ENCODE measurements at regions not wholly inside any gene's neighbourhood (a gene's known extent, or its start where the extent isn't known, plus 50 kb on each side); places are given as distances from the start of the nearest gene placed in this dataset.

DNA sequence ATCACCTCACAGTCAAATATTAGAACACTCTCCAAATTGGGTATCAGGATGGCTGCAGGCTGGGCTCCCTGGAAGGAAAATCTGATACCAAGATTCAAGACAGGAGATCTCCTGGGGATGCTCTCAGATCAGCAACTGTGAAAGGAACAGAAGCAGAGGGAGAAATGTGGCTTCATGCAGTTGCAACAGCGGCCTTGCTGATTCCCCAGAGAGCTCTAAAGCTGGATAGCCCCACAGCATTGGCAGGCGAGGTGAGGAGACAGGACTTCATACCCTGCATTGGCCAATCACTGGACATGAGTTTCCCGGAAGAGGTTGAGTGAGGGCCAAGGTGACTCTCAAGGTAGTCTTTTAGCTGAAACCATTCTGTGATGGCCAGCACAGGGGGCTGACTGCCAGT lies 190.6 kb downstream of the PTPN20 start:
- Histone ChIP-seq H3K4me2 (replicated peaks; ENCODE audit: low read depth, low read length, poor library complexity, severe bottlenecking) (no peak overlapping the region), H3K27ac (ENCODE audit: low read length in 2 of 2) (no peak overlapping the region), H3K79me2 (ENCODE audit: control insufficient read depth, insufficient read depth, low read length) (no peaks in the 10 kb centered on the region), H4K20me1 (ENCODE audit: control insufficient read depth, insufficient read depth, low read length, poor library complexity, severe bottlenecking) (no peaks in the 10 kb centered on the region), H3K9me3 (ENCODE audit: control extremely low read depth in 1 of 3, control insufficient read depth in 2 of 3, insufficient read depth in 1 of 3, low read length in 2 of 3) (no peaks in the 10 kb centered on the region), H3K9ac (ENCODE audit: low read length) (no peak overlapping the region), H3K27me3 (replicated peaks in 1 of 4; ENCODE audit: control extremely low read depth in 1 of 4, control insufficient read depth in 3 of 4, insufficient read depth in 4 of 4, low read length in 3 of 4) (no peaks in the 10 kb centered on the region), H2AFZ (ENCODE audit: insufficient read depth, low read depth, low read length, poor library complexity, severe bottlenecking) (no peak overlapping the region), H3K36me3 (replicated peaks in 1 of 2; ENCODE audit: control extremely low read depth in 1 of 2, control insufficient read depth in 1 of 2, extremely low read depth in 1 of 2, insufficient read depth in 2 of 2, low read length in 1 of 2) (no peaks in the 10 kb centered on the region), H3K4me1 (ENCODE audit: control insufficient read depth in 2 of 2, insufficient read depth in 2 of 2, low read length in 2 of 2) (no peaks in the 10 kb centered on the region), H3K4me3 (ENCODE audit: control extremely low read depth in 1 of 5, extremely low read depth in 1 of 5, insufficient read depth in 1 of 5, low read depth in 2 of 5, low read length in 4 of 5) (no peak overlapping the region)
- H3K4me1 Mint-ChIP-seq = peaks cover 7% of the 10 kb centered on the region
- H3K4me3 Mint-ChIP-seq = no peak overlapping the region
- intact Hi-C loops (cut with micrococcal nuclease) = no loop called here
- DNase-seq = no peak
- 43% methylated on average over 3 of the region's 3 CpGs for WGBS (ENCODE audit: insufficient coverage)
- H3K27me3 Mint-ChIP-seq = no peaks in the 10 kb centered on the region
- TF ChIP-seq, protein P1, sequence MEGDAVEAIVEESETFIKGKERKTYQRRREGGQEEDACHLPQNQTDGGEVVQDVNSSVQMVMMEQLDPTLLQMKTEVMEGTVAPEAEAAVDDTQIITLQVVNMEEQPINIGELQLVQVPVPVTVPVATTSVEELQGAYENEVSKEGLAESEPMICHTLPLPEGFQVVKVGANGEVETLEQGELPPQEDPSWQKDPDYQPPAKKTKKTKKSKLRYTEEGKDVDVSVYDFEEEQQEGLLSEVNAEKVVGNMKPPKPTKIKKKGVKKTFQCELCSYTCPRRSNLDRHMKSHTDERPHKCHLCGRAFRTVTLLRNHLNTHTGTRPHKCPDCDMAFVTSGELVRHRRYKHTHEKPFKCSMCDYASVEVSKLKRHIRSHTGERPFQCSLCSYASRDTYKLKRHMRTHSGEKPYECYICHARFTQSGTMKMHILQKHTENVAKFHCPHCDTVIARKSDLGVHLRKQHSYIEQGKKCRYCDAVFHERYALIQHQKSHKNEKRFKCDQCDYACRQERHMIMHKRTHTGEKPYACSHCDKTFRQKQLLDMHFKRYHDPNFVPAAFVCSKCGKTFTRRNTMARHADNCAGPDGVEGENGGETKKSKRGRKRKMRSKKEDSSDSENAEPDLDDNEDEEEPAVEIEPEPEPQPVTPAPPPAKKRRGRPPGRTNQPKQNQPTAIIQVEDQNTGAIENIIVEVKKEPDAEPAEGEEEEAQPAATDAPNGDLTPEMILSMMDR (IDR thresholded peaks at IDR 0.05) = no peak
- no peak for TF ChIP-seq EZH2 (IDR thresholded peaks at IDR 0.05; ENCODE audit: borderline replicate concordance, insufficient read depth, low read depth, low read length, poor library complexity, severe bottlenecking)
- ChIA-PET POLR2A (no interaction called here), CTCF (interaction anchor here (1.2 kb wide), 1 partner anchor 77 kb away, joined by 3 read pairs; no protein-coding TSS in a partner anchor)
- ATAC-seq (ENCODE audit: low read depth) = no peak
- H3K27ac Mint-ChIP-seq = no peak overlapping the region
- H3K9me3 Mint-ChIP-seq (ENCODE audit: insufficient read depth) = no peaks in the 10 kb centered on the region

DNA sequence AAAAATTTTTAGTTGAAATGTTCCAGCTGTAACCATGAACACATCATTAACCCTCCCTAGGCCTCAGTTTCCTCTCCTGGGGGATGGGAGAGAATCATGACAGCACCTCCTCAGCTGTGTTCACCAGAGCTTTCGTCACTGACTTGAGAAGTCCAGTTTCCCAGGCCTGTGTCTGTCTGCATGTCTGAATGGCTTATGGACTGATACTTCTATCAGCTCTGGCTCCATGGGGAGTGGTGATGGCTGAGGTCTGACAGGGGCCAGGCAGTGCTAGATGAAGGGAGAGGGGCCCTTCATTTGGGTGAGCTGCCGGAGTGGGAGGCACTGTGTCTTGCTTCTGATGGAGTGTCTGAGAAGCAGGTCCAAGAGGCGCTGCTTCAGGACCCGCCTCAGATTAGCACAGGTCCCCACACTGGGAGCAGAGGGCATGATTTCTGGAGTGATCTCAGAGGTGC lies 192.9 kb downstream of the PTPN20 start:
- no peaks in the 10 kb centered on the region for H3K36me3 ChIP-seq (replicated peaks in 1 of 2; ENCODE audit: control extremely low read depth in 1 of 2, control insufficient read depth in 1 of 2, extremely low read depth in 1 of 2, insufficient read depth in 2 of 2, low read length in 1 of 2)
- intact Hi-C loops (cut with micrococcal nuclease) = no loop called here
- H3K27me3 ChIP-seq (replicated peaks in 1 of 4; ENCODE audit: control extremely low read depth in 1 of 4, control insufficient read depth in 3 of 4, insufficient read depth in 4 of 4, low read length in 3 of 4) = peaks cover 0 to under 1% (median 0%) of the 10 kb centered on the region in 4 experiments
- H3K9ac ChIP-seq (ENCODE audit: low read length) = no peak overlapping the region
- H3K79me2 ChIP-seq (ENCODE audit: control insufficient read depth, insufficient read depth, low read length) = no peaks in the 10 kb centered on the region
- H4K20me1 ChIP-seq (ENCODE audit: control insufficient read depth, insufficient read depth, low read length, poor library complexity, severe bottlenecking) = no peaks in the 10 kb centered on the region
- Mint-ChIP-seq H3K4me3 (no peak overlapping the region), H3K4me1 (peaks cover 10% of the 10 kb centered on the region), H3K9me3 (ENCODE audit: insufficient read depth) (no peaks in the 10 kb centered on the region), H3K27me3 (no peaks in the 10 kb centered on the region), H3K27ac (no peak overlapping the region)
- ChIA-PET POLR2A (no interaction called here), CTCF (no interaction called here)
- no peak overlapping the region for H3K4me3 ChIP-seq (ENCODE audit: control extremely low read depth in 1 of 5, extremely low read depth in 1 of 5, insufficient read depth in 1 of 5, low read depth in 2 of 5, low read length in 4 of 5)
- TF ChIP-seq, protein P1 (IDR thresholded peaks at IDR 0.05) = no peak
- no peak for TF ChIP-seq EZH2 (IDR thresholded peaks at IDR 0.05; ENCODE audit: borderline replicate concordance, insufficient read depth, low read depth, low read length, poor library complexity, severe bottlenecking)
- no peaks in the 10 kb centered on the region for H3K4me1 ChIP-seq (ENCODE audit: control insufficient read depth in 2 of 2, insufficient read depth in 2 of 2, low read length in 2 of 2)
- DNase-seq (no peak), ATAC-seq (ENCODE audit: low read depth) (no peak)
- H2AFZ ChIP-seq (ENCODE audit: insufficient read depth, low read depth, low read length, poor library complexity, severe bottlenecking) = no peak overlapping the region
- H3K27ac ChIP-seq (ENCODE audit: low read length in 2 of 2) = no peak overlapping the region
- WGBS (ENCODE audit: insufficient coverage) = 95% methylated on average over 3 of the region's 4 CpGs
- H3K9me3 ChIP-seq (ENCODE audit: control extremely low read depth in 1 of 3, control insufficient read depth in 2 of 3, insufficient read depth in 1 of 3, low read length in 2 of 3) = no peaks in the 10 kb centered on the region
- no peak overlapping the region for H3K4me2 ChIP-seq (replicated peaks; ENCODE audit: low read depth, low read length, poor library complexity, severe bottlenecking)
